Neutrophil (primary cell): ENCODE measurements at regions not wholly inside any gene's neighbourhood (a gene's known extent, or its start where the extent isn't known, plus 50 kb on each side); places are given as distances from the start of the nearest gene placed in this dataset.

Experiments
- H3K27ac ChIP-seq: fragments of 200-600 bp; sonication (generic); 2 replicates; pipeline ENCODE4 v1.5.1; 2016; ENCODE audit warnings: mild to moderate bottlenecking, moderate library complexity
- H3K27me3 ChIP-seq: fragments of 200-600 bp; sonication (generic); 2 replicates; pipeline ENCODE4 v1.6.0; 2016; ENCODE audit warnings: mild to moderate bottlenecking
- H3K36me3 ChIP-seq: fragments of 200-600 bp; sonication (generic); 2 replicates; pipeline ENCODE4 v1.5.1; 2017
- H3K4me1 ChIP-seq, 2 experiments: fragments of 200-600 bp in 1 of 2; sonication (generic) in 1 of 2; 1 replicate in 1 of 2; 2 replicates in 1 of 2; pipeline versions ENCODE4 v1.5.1 to v1.6.1; 2013 to 2016; ENCODE audit warnings: low read depth in 1 of 2, low read length in 1 of 2, mild to moderate bottlenecking in 1 of 2, moderate library complexity in 1 of 2; ENCODE audit not compliant: control insufficient read depth in 1 of 2, insufficient read depth in 1 of 2
- H3K4me3 ChIP-seq, 2 experiments: fragments of 200-600 bp in 1 of 2; sonication (generic) in 1 of 2; 1 replicate in 1 of 2; 2 replicates in 1 of 2; pipeline ENCODE4 v1.5.1; 2013 to 2016; ENCODE audit warnings: low read depth in 1 of 2, low read length in 1 of 2, mild to moderate bottlenecking in 1 of 2, moderate library complexity in 1 of 2
- H3K9me3 ChIP-seq: fragments of 200-600 bp; sonication (generic); 2 replicates; pipeline ENCODE4 v1.5.1; 2016
- CTCF ChIP-seq: fragments of 200-600 bp; sonication (generic); IDR thresholded peaks from 2 replicates; pipeline ENCODE4 v1.5.1; 2016; ENCODE audit warnings: antibody characterized with exemption

GRCh38 chr2:42851740-42852250, 59.4 kb upstream of the HAAO start:
- Histone ChIP-seq H3K27me3 (no peaks in the 10 kb centered on the region), H3K4me1 (no peaks in the 10 kb centered on the region), H3K4me3 (no peak overlapping the region), H3K36me3 (no peaks in the 10 kb centered on the region), H3K27ac (no peak overlapping the region), H3K9me3 (no peaks in the 10 kb centered on the region)
- no peak for TF ChIP-seq CTCF

GRCh38 chr2:42851186-42851585, 58.8 kb upstream of the HAAO start:
- H3K4me3 ChIP-seq = no peak overlapping the region
- H3K27me3 ChIP-seq = no peaks in the 10 kb centered on the region
- no peak overlapping the region for H3K27ac ChIP-seq
- no peaks in the 10 kb centered on the region for H3K9me3 ChIP-seq
- no peak for TF ChIP-seq CTCF
- H3K4me1 ChIP-seq = no peaks in the 10 kb centered on the region
- H3K36me3 ChIP-seq = no peaks in the 10 kb centered on the region

- Histone ChIP-seq H3K27me3 (no peaks in the 10 kb centered on the region), H3K9me3 (no peaks in the 10 kb centered on the region), H3K36me3 (no peaks in the 10 kb centered on the region), H3K4me3 (no peak overlapping the region), H3K4me1 (no peaks in the 10 kb centered on the region), H3K27ac (no peak overlapping the region)
- no peak for TF ChIP-seq CTCF
Observed at GRCh38 chr2:42850016-42850805, 57.8 kb upstream of the HAAO start.

- Histone ChIP-seq H3K4me1 (no peaks in the 10 kb centered on the region), H3K4me3 (no peak overlapping the region), H3K27me3 (no peaks in the 10 kb centered on the region), H3K27ac (no peak overlapping the region), H3K9me3 (no peaks in the 10 kb centered on the region), H3K36me3 (no peaks in the 10 kb centered on the region)
- TF ChIP-seq CTCF = no peak
Observed at GRCh38 chr2:42849311-42849710, 56.9 kb upstream of the HAAO start.

GRCh38 chr2:42848726-42849290, 56.4 kb upstream of the HAAO start:
- H3K4me3 ChIP-seq = no peak overlapping the region
- H3K9me3 ChIP-seq = no peaks in the 10 kb centered on the region
- no peak overlapping the region for H3K27ac ChIP-seq
- TF ChIP-seq CTCF = no peak
- no peaks in the 10 kb centered on the region for H3K36me3 ChIP-seq
- no peaks in the 10 kb centered on the region for H3K4me1 ChIP-seq
- no peaks in the 10 kb centered on the region for H3K27me3 ChIP-seq
